Keratinocyte (primary cell): ENCODE measurements at regions not wholly inside any gene's neighbourhood (a gene's known extent, or its start where the extent isn't known, plus 50 kb on each side); places are given as distances from the start of the nearest gene placed in this dataset.

Source experiments
- CTCF ChIP-seq, 3 experiments: IDR thresholded peaks in 1 of 3; conservative IDR thresholded peaks in 1 of 3; optimal IDR thresholded peaks in 1 of 3; 2 replicates in 2 of 3; 3 replicates in 1 of 3; pipeline versions ENCODE3 to v1.5.1; 2011; ENCODE audit warnings: low read length in 3 of 3, mild to moderate bottlenecking in 3 of 3, moderate library complexity in 2 of 3, control low read depth in 1 of 3, inconsistent platforms in 1 of 3; ENCODE audit not compliant: insufficient read depth in 2 of 3; ENCODE audit errors: extremely low read depth in 1 of 3
- EZH2 ChIP-seq: IDR thresholded peaks from one replicate; pipeline ENCODE4 v1.6.1; 2012; ENCODE audit warnings: inconsistent platforms, mild to moderate bottlenecking, low read length, moderate library complexity

DNA sequence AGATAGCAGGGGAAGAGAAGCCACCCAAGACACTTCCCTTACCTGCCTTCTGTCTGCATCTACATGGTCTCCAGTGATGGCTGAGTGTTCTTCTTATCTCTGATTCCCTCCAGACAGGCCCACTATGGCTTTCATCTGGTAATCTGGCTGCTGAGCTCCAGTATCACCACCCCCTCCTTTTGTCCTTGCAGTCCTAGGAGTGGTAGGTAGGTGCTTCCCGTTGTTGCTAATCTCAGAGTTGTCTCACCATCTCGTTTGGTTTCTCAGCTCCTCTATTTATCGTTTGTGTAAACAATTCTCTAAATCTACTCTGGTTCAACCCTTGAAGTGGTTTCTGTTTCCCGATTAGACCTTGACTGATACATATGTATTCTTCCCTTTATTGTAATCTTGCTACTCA lies 243.8 kb upstream of the RFX3 start:
- no peak for TF ChIP-seq CTCF (optimal IDR thresholded peaks at IDR 0.05 in 1 of 3, IDR thresholded peaks at IDR 0.05 in 1 of 3, conservative IDR thresholded peaks at IDR 0.05 in 1 of 3; ENCODE audit: extremely low read depth in 1 of 3, insufficient read depth in 2 of 3, low read length in 3 of 3)
- TF ChIP-seq EZH2: no peak
